ENCODE measurements at regions not wholly inside any gene's neighbourhood (a gene's known extent, or its start where the extent isn't known, plus 50 kb on each side); places are given as distances from the start of the nearest gene placed in this dataset.
A peak's percentile ranks its signal among the peaks of the same experiment; 100 is the strongest.
"Not testable (repeated sequence)": the region's sequence is repeated elsewhere in the genome, so short reads cannot be mapped to it uniquely, and the experiment has no call there.

- H3K36me3 ChIP-seq (ENCODE audit: insufficient read depth); H3K4me3 ChIP-seq (ENCODE audit: low read depth, low read length); DNase-seq (ENCODE audit: extremely low spot score); H3K27ac ChIP-seq (ENCODE audit: low read depth); H3K4me1 ChIP-seq (ENCODE audit: insufficient read depth): not testable (repeated sequence)
- WGBS, result 98% methylated on average over 7 of the region's 7 CpGs
Measured at GRCh38 chr7:13114240-13114639, 426.8 kb downstream of the ARL4A start.

DNA sequence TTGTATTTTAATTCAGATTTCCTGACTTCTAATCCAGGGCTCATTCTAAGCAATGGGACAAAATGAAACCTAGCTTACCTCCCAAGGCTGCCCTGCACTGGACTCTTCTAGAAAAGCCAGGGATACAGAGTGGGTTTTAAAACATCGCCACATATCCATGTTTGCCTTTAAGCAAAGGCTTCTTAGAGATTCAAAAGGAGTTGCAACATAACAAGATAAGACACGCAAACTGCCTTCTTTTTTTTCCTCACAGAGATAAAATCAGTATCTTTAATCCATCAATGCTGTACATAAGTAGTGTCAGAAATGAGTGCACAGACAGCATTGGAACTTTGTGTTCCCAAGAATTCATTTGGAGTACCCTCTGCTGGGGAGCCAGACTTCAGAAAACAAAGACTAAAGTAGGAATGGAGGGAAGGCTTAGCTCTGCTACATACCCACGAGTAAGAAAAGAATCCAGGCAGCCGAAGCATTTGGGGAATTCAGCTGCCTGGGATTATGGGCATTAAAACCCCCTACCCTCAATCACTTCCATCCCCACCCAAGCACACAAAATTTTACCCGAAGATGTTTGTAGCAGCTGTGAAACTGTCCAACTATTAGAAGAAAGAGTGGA is 427.8 kb downstream of the ARL4A start:
- Histone ChIP-seq H3K36me3 (ENCODE audit: insufficient read depth) (no peaks in the 10 kb centered on the region), H3K27ac (ENCODE audit: low read depth) (no peak overlapping the region), H3K4me1 (ENCODE audit: insufficient read depth) (peaks cover 2% of the 10 kb centered on the region), H3K4me3 (ENCODE audit: low read depth, low read length) (no peak overlapping the region)
- DNase-seq (ENCODE audit: extremely low spot score), result no peak
- 32% methylated on average over 5 of the region's 5 CpGs for WGBS

DNA sequence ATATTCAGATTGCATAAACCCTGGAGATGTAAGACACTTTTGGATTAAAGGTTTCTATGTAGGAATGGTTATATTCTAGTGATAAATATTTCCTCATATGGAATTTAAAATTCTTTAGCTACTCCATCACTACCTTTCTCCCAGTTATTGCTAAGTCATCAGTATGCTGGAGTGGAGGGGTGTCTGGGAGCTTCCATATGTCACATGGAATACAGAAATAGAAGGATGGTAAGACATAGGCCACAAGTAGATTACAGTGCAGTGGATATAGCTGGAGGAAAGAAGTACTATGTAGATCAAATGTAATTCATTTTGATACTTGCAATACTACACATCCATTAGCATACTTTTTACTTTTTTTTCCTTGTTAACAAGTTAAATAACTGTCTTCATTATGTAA is 428.4 kb downstream of the ARL4A start:
- DNase-seq (ENCODE audit: extremely low spot score), result no peak
- no peak overlapping the region for H3K4me3 ChIP-seq (ENCODE audit: low read depth, low read length)
- no peaks in the 10 kb centered on the region for H3K36me3 ChIP-seq (ENCODE audit: insufficient read depth)
- peaks cover 2% of the 10 kb centered on the region for H3K4me1 ChIP-seq (ENCODE audit: insufficient read depth)
- H3K27ac ChIP-seq (ENCODE audit: low read depth), result no peak overlapping the region

- DNase-seq (ENCODE audit: extremely low spot score), result no peak
- Histone ChIP-seq H3K27ac (ENCODE audit: low read depth) (no peak overlapping the region), H3K4me1 (ENCODE audit: insufficient read depth) (peaks cover 2% of the 10 kb centered on the region), H3K36me3 (ENCODE audit: insufficient read depth) (no peaks in the 10 kb centered on the region), H3K4me3 (ENCODE audit: low read depth, low read length) (no peak overlapping the region)
- WGBS, result 51% methylated on average over 2 of the region's 2 CpGs
Measured at GRCh38 chr7:13117103-13117502, 429.7 kb downstream of the ARL4A start.

GRCh38 chr7:13117592-13117991 is 430.2 kb downstream of the ARL4A start:
- no peak overlapping the region for H3K4me3 ChIP-seq (ENCODE audit: low read depth, low read length)

GRCh38 chr7:13124629-13125028 is 437.2 kb downstream of the ARL4A start:
- DNase-seq (ENCODE audit: extremely low spot score); H3K36me3 ChIP-seq (ENCODE audit: insufficient read depth); H3K4me3 ChIP-seq (ENCODE audit: low read depth, low read length); H3K4me1 ChIP-seq (ENCODE audit: insufficient read depth); H3K27ac ChIP-seq (ENCODE audit: low read depth): not testable (repeated sequence)
- WGBS, result 97% methylated on average over 2 of the region's 2 CpGs

More at GRCh38 chr7:13117592-13117991, 430.2 kb downstream of the ARL4A start:
- Histone ChIP-seq H3K4me1 (ENCODE audit: insufficient read depth) (peaks cover 2% of the 10 kb centered on the region), H3K27ac (ENCODE audit: low read depth) (no peak overlapping the region), H3K36me3 (ENCODE audit: insufficient read depth) (no peaks in the 10 kb centered on the region)
- DNase-seq (ENCODE audit: extremely low spot score), result no peak

DNA sequence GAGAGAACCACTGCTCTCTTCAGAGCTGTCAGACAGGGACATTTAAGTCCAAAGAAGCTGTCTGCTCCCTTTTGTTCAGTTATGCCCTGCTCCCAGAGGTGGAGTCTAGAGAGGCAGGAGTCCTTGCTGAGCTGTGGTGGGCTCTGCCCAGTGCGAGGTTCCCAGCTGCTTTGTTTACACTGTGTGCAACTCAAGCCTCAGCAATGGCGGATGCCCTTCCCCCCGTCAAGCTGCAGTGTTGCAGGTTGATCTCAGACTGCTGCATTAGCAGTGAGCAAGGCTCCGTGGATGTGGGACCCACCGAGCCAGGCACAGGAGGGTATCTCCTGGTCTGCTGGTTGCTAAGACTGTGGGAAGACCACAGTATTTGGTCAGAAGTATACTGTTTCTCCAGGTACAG is 438.9 kb downstream of the ARL4A start:
- no peak overlapping the region for H3K4me3 ChIP-seq (ENCODE audit: low read depth, low read length)
- H3K4me1 ChIP-seq (ENCODE audit: insufficient read depth), result no peaks in the 10 kb centered on the region
- no peaks in the 10 kb centered on the region for H3K36me3 ChIP-seq (ENCODE audit: insufficient read depth)
- no peak for DNase-seq (ENCODE audit: extremely low spot score)
- WGBS, result 81% methylated on average over 5 of the region's 5 CpGs
- H3K27ac ChIP-seq (ENCODE audit: low read depth), result no peak overlapping the region

GRCh38 chr7:13130321-13130720 is 442.9 kb downstream of the ARL4A start:
- Histone ChIP-seq H3K4me3 (ENCODE audit: low read depth, low read length) (no peak overlapping the region), H3K36me3 (ENCODE audit: insufficient read depth) (no peaks in the 10 kb centered on the region), H3K4me1 (ENCODE audit: insufficient read depth) (no peaks in the 10 kb centered on the region), H3K27ac (ENCODE audit: low read depth) (no peak overlapping the region)
- WGBS, result 95% methylated on average over 4 of the region's 4 CpGs
- no peak for DNase-seq (ENCODE audit: extremely low spot score)

DNA sequence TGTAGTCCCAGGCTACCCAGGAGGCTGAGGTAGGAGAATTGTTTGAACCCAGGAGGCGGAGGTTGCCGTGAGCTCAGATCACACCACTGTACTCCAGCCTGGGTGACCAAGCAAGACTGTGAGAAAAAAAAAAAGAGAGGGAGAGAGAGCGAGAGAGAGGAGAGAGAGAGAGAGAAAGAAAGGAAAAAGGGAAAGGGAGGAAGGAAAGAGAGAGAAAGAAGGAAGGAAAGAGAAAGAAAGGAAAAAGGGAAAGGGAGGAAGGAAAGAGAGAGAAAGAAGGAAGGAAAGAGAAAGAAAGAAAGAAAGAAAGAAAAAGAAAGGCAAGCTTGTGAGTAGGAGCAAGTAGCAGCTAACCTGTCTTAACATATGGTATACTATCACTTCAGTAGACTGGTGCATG is 443.5 kb downstream of the ARL4A start:
- not testable (repeated sequence) for H3K4me1 ChIP-seq (ENCODE audit: insufficient read depth); H3K4me3 ChIP-seq (ENCODE audit: low read depth, low read length); H3K27ac ChIP-seq (ENCODE audit: low read depth); DNase-seq (ENCODE audit: extremely low spot score); H3K36me3 ChIP-seq (ENCODE audit: insufficient read depth)
- over 99% methylated on average over 3 of the region's 3 CpGs for WGBS

DNA sequence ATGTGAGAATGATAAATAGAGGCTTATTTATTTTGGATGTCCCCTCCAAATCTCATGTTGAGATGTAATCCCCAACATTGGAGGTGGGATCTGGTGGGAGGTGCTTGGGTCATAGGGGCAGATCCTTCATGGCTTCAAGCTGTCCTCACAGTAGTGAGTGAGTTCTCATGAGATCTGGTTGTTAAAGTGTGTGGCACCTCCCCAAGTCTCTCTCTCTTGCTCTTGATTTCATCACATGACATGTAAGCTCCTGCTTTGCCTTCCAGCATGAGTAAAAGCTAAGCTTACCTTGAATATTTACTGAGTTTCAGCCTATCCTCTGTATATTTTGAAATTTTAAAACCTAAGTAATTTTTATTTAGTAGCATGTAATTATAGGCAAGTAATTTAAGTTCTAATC is 444.9 kb downstream of the ARL4A start:
- H3K36me3 ChIP-seq (ENCODE audit: insufficient read depth), result no peaks in the 10 kb centered on the region
- no peak overlapping the region for H3K4me3 ChIP-seq (ENCODE audit: low read depth, low read length)
- H3K4me1 ChIP-seq (ENCODE audit: insufficient read depth), result no peaks in the 10 kb centered on the region
- H3K27ac ChIP-seq (ENCODE audit: low read depth), result no peak overlapping the region
- DNase-seq (ENCODE audit: extremely low spot score), result no peak

DNA sequence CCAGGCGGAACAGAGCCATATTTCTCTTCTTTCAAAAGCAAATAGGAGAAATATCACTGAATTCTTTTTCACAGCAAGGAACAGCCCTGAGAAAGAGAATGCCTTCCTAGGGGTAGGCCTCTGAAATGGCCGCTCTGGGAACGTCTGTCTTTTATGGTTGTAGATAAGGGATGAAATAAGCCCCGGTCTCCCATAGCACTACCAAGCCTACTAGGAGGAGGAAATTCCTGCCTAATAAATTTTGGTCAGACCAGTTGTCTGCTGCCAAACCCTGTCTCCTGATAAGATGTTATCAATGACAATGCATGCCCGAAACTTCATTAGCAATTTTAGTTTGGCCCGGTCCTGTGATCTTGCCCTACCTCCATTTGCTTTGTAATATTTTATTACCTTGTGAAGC is 448.9 kb downstream of the ARL4A start:
- H3K4me1 ChIP-seq (ENCODE audit: insufficient read depth); H3K4me3 ChIP-seq (ENCODE audit: low read depth, low read length); H3K36me3 ChIP-seq (ENCODE audit: insufficient read depth); DNase-seq (ENCODE audit: extremely low spot score); H3K27ac ChIP-seq (ENCODE audit: low read depth): not testable (repeated sequence)
- 87% methylated on average over 6 of the region's 6 CpGs for WGBS

- DNase-seq (ENCODE audit: extremely low spot score), result no peak
- Histone ChIP-seq H3K4me1 (ENCODE audit: insufficient read depth) (no peaks in the 10 kb centered on the region), H3K36me3 (ENCODE audit: insufficient read depth) (no peaks in the 10 kb centered on the region), H3K27ac (ENCODE audit: low read depth) (no peak overlapping the region), H3K4me3 (ENCODE audit: low read depth, low read length) (no peak overlapping the region)
- 92% methylated on average over 2 of the region's 2 CpGs for WGBS
Measured at GRCh38 chr7:13139436-13139835, 452.0 kb downstream of the ARL4A start.

DNA sequence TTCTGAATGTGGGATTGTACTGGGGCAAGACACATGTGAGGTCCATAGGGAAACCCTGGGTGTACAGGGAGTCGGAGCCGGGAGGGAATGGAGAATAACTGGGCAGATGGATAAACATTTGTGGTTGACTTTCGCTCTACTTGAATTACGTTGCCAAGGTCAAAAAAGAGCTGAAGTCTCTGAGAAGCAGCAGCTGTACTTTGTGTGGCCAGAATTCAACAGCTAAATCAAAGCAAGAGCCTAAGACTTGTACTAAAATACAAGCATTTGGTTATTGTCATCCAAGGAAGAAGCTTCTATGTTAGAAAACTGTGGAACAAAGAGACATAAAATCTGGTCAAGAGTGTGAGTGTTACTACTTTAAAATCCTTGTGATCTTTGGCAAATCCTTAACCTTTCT is 457.2 kb downstream of the ARL4A start:
- DNase-seq (ENCODE audit: extremely low spot score), result peak; percentile 52
- Histone ChIP-seq H3K4me1 (ENCODE audit: insufficient read depth) (no peaks in the 10 kb centered on the region), H3K36me3 (ENCODE audit: insufficient read depth) (no peaks in the 10 kb centered on the region), H3K4me3 (ENCODE audit: low read depth, low read length) (no peak overlapping the region), H3K27ac (ENCODE audit: low read depth) (no peak overlapping the region)
- WGBS, result 38% methylated on average over 4 of the region's 4 CpGs

DNA sequence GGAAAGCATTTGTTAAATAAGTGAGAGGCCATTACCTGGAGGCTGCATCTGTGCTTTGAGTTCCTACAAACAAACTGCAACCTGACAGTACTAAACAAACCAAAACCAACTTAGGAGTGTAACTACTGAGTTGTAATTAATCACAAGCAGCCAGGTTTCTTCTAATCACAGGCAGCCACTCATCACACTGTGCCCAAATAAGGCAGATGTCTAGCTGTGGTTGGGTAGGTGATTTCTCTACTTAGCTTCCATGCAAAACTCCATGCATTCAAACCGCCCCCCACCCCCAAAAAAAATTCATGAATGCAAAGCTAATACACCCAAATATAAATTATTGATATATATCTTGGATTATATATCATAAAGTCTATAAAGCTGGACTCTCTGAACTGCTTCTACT is 461.1 kb downstream of the ARL4A start:
- Histone ChIP-seq H3K4me1 (ENCODE audit: insufficient read depth) (no peaks in the 10 kb centered on the region), H3K4me3 (ENCODE audit: low read depth, low read length) (no peak overlapping the region), H3K36me3 (ENCODE audit: insufficient read depth) (no peaks in the 10 kb centered on the region), H3K27ac (ENCODE audit: low read depth) (no peak overlapping the region)
- no peak for DNase-seq (ENCODE audit: extremely low spot score)
- 59% methylated on average over 1 of the region's 1 CpG for WGBS

DNA sequence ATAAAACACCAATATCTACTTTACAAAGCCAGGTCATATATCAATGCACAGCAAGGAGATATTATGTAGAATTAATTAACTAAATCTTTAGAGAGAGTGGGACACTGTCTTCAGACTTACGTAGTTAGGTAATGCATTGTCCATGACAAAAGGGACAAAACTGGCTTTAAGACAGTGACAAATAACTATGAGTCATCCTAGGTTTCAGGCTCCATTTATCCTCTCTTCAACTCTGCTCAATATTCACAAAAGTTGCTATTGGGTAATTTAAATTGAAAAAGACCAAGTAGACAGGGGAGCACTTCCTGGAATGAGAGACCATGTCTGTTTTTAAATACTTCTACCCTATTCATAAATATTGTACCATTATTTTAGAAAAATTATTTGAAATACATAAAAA is 464.5 kb downstream of the ARL4A start:
- H3K27ac ChIP-seq (ENCODE audit: low read depth), result no peak overlapping the region
- no peaks in the 10 kb centered on the region for H3K4me1 ChIP-seq (ENCODE audit: insufficient read depth)
- WGBS, result 98% methylated on average over 1 of the region's 1 CpG
- no peak overlapping the region for H3K4me3 ChIP-seq (ENCODE audit: low read depth, low read length)
- no peak for DNase-seq (ENCODE audit: extremely low spot score)
- no peaks in the 10 kb centered on the region for H3K36me3 ChIP-seq (ENCODE audit: insufficient read depth)

Measured in urinary bladder (tissue), 3 donors.